OCI-LY3 (cell line): ENCODE measurements at regions not wholly inside any gene's neighbourhood (a gene's known extent, or its start where the extent isn't known, plus 50 kb on each side); places are given as distances from the start of the nearest gene placed in this dataset.

Source experiments
- H2AFZ ChIP-seq: fragments of 200-600, 300-600 bp; shearing (Covaris generic); 2 replicates; pipeline ENCODE4 v1.6.0; 2014; ENCODE audit warnings: antibody characterized with exemption, low read depth, low read length
- H3K27ac ChIP-seq: fragments of 200-600, 300-600 bp; sonication (generic); 2 replicates; pipeline ENCODE4 v1.5.1; 2014; ENCODE audit warnings: mild to moderate bottlenecking, low read length, moderate library complexity, mixed read lengths
- H3K27me3 ChIP-seq: fragments of 200-600, 300-600 bp; sonication (generic); 2 replicates; pipeline ENCODE4 v1.6.1; 2014; ENCODE audit warnings: low read depth, low read length, mixed read lengths
- H3K36me3 ChIP-seq: fragments of 200-600, 300-600 bp; sonication (generic); replicated peaks from 2 replicates; pipeline ENCODE3; 2014; ENCODE audit warnings: low read depth, low read length, mixed read lengths
- H3K4me1 ChIP-seq: fragments of 300-600, 200-600 bp; sonication (generic); 2 replicates; pipeline ENCODE4 v1.6.1; 2014; ENCODE audit warnings: low read length, mixed read lengths
- H3K4me2 ChIP-seq: fragments of 200-600, 300-600 bp; sonication (generic); 2 replicates; pipeline ENCODE4 v1.6.1; 2014; ENCODE audit warnings: low read length, mixed read lengths
- H3K4me3 ChIP-seq: fragments of 300-600, 200-600 bp; sonication (generic); 2 replicates; pipeline ENCODE4 v1.5.1; 2014; ENCODE audit warnings: antibody characterized with exemption, mild to moderate bottlenecking, low read length, moderate library complexity
- H3K79me2 ChIP-seq: fragments of 300-600, 200-600 bp; shearing (Covaris generic); 2 replicates; pipeline ENCODE4 v1.6.1; 2014; ENCODE audit warnings: mild to moderate bottlenecking, low read length, mixed read lengths
- H3K9ac ChIP-seq: fragments of 300-600, 200-600 bp; shearing (Covaris generic); 2 replicates; pipeline ENCODE4 v1.6.0; 2014; ENCODE audit warnings: mild to moderate bottlenecking, low read length, moderate library complexity
- H3K9me3 ChIP-seq: fragments of 200-600, 300-600 bp; shearing (Covaris generic); 2 replicates; pipeline ENCODE4 v1.6.1; 2014; ENCODE audit warnings: low read length, mixed read lengths; ENCODE audit not compliant: insufficient read depth
- H4K20me1 ChIP-seq: fragments of 200-600, 300-600 bp; sonication (generic); 2 replicates; pipeline ENCODE4 v1.6.1; 2016; ENCODE audit warnings: low read length, mixed read lengths; ENCODE audit not compliant: insufficient read depth
- CTCF ChIP-seq: fragments of 200-600, 300-600 bp; sonication (generic); IDR thresholded peaks from 2 replicates; pipeline ENCODE4 v1.5.1; 2014; ENCODE audit warnings: antibody characterized with exemption, low read length, low read depth
- EZH2phosphoT487 ChIP-seq: fragments of 200-600 bp; shearing (Covaris generic); IDR thresholded peaks from 2 replicates; pipeline ENCODE4 v1.6.1; 2018; ENCODE audit warnings: antibody characterized with exemption, mixed run types, low read depth

DNA sequence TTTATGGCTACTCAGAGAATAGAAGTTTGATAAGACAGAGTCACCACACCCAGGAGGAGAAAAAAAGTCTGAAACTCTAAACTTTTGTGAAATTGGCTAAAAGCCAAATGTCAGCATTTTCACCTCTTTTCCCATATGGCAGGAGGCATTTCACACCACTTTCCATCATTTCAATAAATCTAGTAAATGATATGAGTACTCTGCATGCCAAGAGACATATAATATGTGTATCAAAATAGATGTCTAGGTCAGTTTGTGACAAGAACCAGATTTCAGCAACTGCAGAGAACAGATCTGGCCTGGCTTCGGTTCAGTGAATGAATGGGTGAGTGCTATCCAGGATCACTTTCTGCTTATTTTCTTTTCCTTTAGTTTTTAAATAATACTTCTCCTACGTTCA lies 470.8 kb downstream of the ENC1 start:
- Histone ChIP-seq H3K4me1 (no peaks in the 10 kb centered on the region), H3K4me2 (no peak overlapping the region), H3K79me2 (no peaks in the 10 kb centered on the region), H3K27me3 (no peaks in the 10 kb centered on the region), H3K9ac (no peak overlapping the region), H2AFZ (no peak overlapping the region), H3K27ac (no peak overlapping the region), H3K9me3 (no peaks in the 10 kb centered on the region), H3K4me3 (no peak overlapping the region), H4K20me1 (no peaks in the 10 kb centered on the region), H3K36me3 (no peaks in the 10 kb centered on the region)
- no peak for TF ChIP-seq EZH2phosphoT487
- no peak for TF ChIP-seq CTCF

DNA sequence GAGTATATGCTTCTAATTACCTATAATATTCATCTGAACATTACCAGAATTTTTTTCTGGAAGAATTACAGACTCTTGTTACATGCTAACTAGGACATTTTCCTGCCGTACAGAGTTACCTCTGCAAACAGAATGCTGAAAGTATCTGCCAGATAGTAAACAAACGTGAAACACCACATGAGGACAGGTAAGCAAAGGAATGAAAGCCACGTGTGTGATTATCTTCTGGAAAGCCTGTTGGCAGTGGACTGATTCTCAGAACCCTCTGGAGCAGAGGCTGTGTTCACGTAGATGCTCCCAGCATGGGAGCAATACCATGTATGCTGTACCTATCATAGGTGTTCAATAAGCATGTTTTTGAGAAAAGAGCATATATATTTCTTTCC lies 472.6 kb downstream of the ENC1 start:
- Histone ChIP-seq H3K27ac (no peak overlapping the region), H3K4me3 (no peak overlapping the region), H3K9me3 (no peaks in the 10 kb centered on the region), H2AFZ (no peak overlapping the region), H4K20me1 (no peaks in the 10 kb centered on the region), H3K9ac (no peak overlapping the region), H3K27me3 (no peaks in the 10 kb centered on the region), H3K79me2 (no peaks in the 10 kb centered on the region), H3K36me3 (no peaks in the 10 kb centered on the region), H3K4me2 (no peak overlapping the region), H3K4me1 (no peaks in the 10 kb centered on the region)
- TF ChIP-seq CTCF = no peak
- no peak for TF ChIP-seq EZH2phosphoT487

GRCh38 chr5:74167206-74167929 lies 473.2 kb downstream of the ENC1 start:
- Histone ChIP-seq H3K9me3 (no peaks in the 10 kb centered on the region), H3K4me2 (no peak overlapping the region), H3K36me3 (no peaks in the 10 kb centered on the region), H4K20me1 (no peaks in the 10 kb centered on the region), H3K27ac (no peak overlapping the region), H2AFZ (no peak overlapping the region), H3K9ac (no peak overlapping the region), H3K4me1 (no peaks in the 10 kb centered on the region), H3K4me3 (no peak overlapping the region), H3K27me3 (no peaks in the 10 kb centered on the region), H3K79me2 (no peaks in the 10 kb centered on the region)
- TF ChIP-seq CTCF (no peak), EZH2phosphoT487 (no peak)

- no peaks in the 10 kb centered on the region for H3K36me3 ChIP-seq
- no peaks in the 10 kb centered on the region for H4K20me1 ChIP-seq
- H3K4me3 ChIP-seq = no peak overlapping the region
- H3K79me2 ChIP-seq = no peaks in the 10 kb centered on the region
- no peak for TF ChIP-seq CTCF
- TF ChIP-seq EZH2phosphoT487 = no peak
- H3K4me1 ChIP-seq = no peaks in the 10 kb centered on the region
- H3K27me3 ChIP-seq = no peaks in the 10 kb centered on the region
- no peaks in the 10 kb centered on the region for H3K9me3 ChIP-seq
- no peak overlapping the region for H3K27ac ChIP-seq
- no peak overlapping the region for H3K9ac ChIP-seq
- no peak overlapping the region for H2AFZ ChIP-seq
- no peak overlapping the region for H3K4me2 ChIP-seq
These were observed 474.5 kb downstream of the ENC1 start for GRCh38 chr5:74166064-74166463.
